GM04503 (cell line): ENCODE measurements at regions not wholly inside any gene's neighbourhood (a gene's known extent, or its start where the extent isn't known, plus 50 kb on each side); places are given as distances from the start of the nearest gene placed in this dataset.
"Not testable (repeated sequence)": the region's sequence is repeated elsewhere in the genome, so short reads cannot be mapped to it uniquely, and the experiment has no call there.

Experiments
- DNase-seq: peaks from one replicate; pipeline ENCODE4 v3.0.0-alpha.2; 2012; ENCODE audit warnings: low read depth

GRCh38 chr18:66872277-66872676 is 268.4 kb upstream of the CDH19 start:
- no peak for DNase-seq

GRCh38 chr18:66867653-66868052 is 263.8 kb upstream of the CDH19 start:
- DNase-seq: no peak

GRCh38 chr18:66866427-66866940 is 262.6 kb upstream of the CDH19 start:
- not testable (repeated sequence) for DNase-seq

DNA sequence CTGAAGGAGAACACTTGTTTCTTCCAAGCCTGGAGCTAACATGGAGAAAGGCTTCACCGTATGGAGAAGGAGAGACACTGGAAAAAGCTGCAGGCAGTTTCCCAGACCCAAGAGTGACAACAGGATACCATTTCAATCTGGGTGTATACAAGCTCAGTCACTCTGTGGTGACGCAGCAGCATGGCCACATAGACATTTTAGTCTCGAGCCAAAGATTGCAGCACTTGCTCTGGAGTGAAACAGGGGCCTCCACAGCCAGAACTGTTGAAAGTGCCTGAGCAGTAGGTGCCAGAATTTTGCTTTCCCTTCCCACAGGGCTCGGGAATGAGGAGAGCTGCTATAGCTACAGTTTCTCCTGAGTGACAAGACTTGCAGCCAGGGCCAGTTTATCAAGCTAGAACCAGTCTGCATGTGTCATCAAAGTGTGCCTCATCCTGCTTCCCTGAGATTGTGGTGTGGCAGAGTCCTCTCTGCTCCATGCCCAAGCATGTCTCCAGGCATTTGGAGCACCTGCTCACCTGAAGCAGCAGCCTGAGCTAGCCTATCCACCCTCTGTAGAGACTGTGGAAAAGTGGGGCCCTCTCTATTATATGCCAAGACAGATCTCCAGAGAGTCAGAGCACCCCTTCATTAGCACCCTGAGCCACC is 234.6 kb upstream of the CDH19 start:
- no peak for DNase-seq

- DNase-seq: no peak
Observed at GRCh38 chr18:66833646-66834045, 229.8 kb upstream of the CDH19 start.

DNA sequence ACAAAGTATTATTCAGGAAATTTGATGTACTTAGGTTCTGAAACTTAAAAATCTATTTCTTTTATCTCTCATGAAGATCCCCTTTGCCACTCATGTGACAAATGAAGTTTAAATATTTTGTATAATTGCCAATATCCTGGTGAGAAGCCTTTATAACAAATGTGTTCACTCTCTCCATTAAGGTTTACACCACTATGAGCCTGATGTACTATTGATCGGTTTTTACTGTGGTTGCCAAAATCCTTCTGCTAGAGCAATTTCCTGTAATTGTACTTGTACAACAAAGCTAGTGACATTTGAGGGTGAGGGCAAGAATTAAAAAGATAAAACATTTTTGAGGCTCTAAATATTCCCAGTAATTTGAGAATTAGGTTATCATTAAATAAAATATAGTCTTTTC is 222.3 kb upstream of the CDH19 start:
- DNase-seq: no peak

- no peak for DNase-seq
Observed at GRCh38 chr18:66825347-66825746, 221.5 kb upstream of the CDH19 start.

GRCh38 chr18:66819235-66819634 is 215.3 kb upstream of the CDH19 start:
- DNase-seq: no peak

GRCh38 chr18:66813138-66813537 is 209.2 kb upstream of the CDH19 start:
- DNase-seq: no peak

DNA sequence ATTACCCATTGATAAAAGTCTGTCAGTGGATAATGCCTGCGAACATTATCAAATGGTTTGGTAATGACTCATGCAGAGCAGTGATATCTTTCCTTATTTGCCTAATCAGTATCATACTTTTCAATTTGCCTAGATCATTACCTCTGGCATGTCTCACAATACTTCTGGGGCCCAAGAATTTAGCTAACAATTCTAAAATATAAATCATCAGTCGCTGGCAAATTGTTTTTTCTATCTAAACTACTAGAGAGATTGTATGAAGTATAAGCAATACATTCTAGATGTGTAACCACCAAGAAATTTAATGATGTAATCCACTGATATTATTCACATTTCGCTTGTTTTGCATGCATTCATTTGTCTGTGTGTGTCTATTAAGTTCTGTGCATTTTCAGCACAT is 191.2 kb upstream of the CDH19 start:
- DNase-seq: no peak

- DNase-seq: no peak
Observed at GRCh38 chr18:66792466-66792865, 188.6 kb upstream of the CDH19 start.

DNA sequence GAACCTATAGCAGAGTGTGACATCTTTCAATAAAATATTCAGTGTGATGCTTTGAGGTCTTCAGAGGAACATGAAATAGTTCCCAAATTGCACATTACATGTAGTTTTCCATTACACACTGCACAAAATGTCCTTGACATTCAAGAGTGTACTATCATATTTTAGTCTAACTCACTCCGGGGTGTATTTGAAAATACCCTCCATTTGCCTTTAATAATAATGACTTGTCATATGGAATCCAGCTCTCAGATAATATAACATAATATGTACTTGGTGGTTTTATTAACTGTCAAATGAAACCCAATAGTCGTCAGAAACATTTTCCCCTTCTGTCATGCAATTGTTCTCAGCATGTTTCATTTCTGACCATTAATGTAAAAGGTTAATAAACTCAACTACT is 176.7 kb upstream of the CDH19 start:
- DNase-seq: no peak

- DNase-seq: no peak
Observed at GRCh38 chr18:66778048-66778447, 174.2 kb upstream of the CDH19 start.

DNA sequence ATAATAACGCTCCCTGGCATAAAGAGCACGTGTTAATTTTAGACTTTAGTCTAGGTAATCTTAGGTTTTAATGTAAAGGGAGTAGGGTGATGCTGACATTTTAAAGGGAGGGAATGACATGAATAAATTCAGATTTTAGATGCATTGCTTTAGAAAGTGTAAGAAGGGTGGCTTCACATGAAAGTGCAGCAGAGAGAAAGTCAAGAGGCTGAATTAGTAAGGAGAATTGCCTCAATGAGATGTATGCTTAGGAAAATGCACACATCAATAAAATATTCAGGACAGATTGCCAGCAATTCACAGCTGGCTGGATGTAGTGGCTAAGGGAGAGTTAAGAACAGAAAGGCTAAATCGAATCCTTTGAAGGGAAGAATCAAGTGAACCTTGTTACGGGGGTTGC is 165.5 kb upstream of the CDH19 start:
- no peak for DNase-seq

- DNase-seq: no peak
Observed at GRCh38 chr18:66764230-66764629, 160.3 kb upstream of the CDH19 start.

- DNase-seq: no peak
Observed at GRCh38 chr18:66761166-66761565, 157.3 kb upstream of the CDH19 start.

DNA sequence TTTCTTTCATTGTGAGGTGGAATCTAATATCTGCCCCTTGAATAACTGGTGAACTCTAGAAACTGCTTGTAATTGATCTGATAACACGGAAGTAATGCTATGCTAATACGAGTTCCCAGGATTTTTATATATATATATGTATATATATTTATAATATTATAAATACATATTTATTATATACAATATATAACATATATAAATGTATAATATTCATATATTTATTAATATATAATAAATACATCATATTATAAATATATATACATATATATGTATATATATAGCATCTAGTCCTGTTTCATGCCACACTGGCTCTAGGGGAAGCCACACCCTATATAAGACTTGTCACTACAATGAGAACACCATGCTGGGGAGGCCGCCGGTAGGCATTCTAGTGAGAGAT is 156.7 kb upstream of the CDH19 start:
- no peak for DNase-seq

DNA sequence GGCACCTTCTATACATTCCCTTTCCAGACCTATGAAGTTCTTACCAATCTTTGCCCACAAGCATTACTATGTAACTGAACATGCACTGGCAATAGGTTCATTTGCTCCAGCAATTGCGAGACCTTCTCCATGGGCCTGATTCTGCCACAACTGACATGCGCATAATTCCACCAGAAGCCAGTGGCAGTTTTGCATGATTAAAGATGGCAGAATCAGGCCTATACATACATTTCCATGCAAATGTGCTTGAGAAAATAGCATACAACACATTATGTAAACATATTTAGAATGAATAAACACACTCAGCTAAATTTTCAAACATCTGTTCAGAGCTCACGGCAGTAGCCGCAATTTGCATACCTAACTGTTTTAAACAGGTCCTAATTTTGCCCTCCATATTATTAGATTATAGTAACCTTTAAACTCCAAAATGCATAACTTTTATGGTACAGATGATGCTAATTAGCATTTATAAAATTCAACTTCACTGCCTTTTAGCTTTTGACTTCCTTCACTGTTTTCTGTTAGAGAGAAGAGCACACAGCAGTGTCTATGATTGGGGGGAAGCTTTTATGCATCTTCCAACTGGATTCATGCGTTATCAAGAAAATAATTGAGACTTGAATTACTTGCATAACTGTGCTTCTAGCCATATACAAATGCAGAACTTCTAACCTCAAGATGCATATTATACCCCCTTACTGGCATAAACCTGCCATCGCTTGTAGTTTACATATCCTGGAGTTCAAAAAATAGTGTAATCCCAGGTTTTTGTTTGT is 155.3 kb upstream of the CDH19 start:
- no peak for DNase-seq

GRCh38 chr18:66757946-66758345 is 154.1 kb upstream of the CDH19 start:
- no peak for DNase-seq

DNA sequence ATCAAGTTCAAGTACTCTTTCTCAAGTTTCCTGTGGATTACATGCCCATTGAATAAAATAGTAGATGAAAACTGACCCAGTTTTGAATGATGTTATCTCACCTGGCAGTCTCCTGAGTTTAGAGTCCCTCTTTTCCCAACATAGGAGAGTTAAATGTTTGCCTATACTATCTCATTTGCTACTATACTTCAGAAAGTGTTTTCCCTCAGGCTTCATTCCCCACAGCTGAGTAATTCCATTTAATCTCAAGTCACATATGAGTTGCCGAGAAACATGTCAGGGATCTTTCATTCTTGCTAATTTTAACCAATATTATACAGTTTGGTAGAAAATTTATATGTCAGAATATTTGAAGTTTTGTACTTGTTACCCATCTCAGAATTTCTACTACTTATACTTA is 150.4 kb upstream of the CDH19 start:
- no peak for DNase-seq

DNA sequence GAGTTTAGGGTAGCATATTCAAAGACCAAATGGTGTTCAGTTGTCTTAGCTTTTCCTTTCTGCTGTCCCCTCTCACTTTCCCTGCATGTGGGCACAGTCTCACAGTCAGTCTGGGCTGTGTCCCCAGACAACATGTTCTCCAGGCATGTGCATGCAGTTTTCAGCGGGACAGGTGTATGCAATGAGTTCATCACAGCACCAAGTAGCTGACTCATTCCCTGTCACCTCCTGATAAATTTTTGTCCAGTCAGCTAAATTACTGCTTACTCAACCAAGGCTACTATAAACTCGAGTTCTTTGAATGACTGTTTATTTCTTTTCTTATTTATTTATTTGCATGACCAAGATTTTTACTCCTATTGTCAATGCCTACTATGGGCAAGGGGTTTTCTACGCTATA is 148.8 kb upstream of the CDH19 start:
- DNase-seq: no peak

- DNase-seq: no peak
Observed at GRCh38 chr18:66749481-66750035, 145.7 kb upstream of the CDH19 start.

- no peak for DNase-seq
Observed at GRCh38 chr18:66749030-66749429, 145.1 kb upstream of the CDH19 start.
